Breast epithelium (tissue), 4 donors: ENCODE measurements at regions not wholly inside any gene's neighbourhood (a gene's known extent, or its start where the extent isn't known, plus 50 kb on each side); places are given as distances from the start of the nearest gene placed in this dataset.

Experiments used
- DNase-seq, 2 donors: peaks; one replicate each; pipeline ENCODE4 v3.0.0-alpha.2; 2019; ENCODE audit warnings: low spot score in 2 of 2
- H3K27ac ChIP-seq, 2 donors: fragments of 200-600 bp; sonication (generic) in 1 of 2; one replicate each; pipeline ENCODE4 v1.5.1; 2016 to 2019; ENCODE audit warnings: mild to moderate bottlenecking in 1 of 2
- H3K27me3 ChIP-seq, 2 donors: fragments of 200-600 bp; sonication (generic) in 1 of 2; one replicate each; pipeline versions ENCODE4 v1.5.1 to v1.6.0; 2017 to 2019; ENCODE audit warnings: control low read depth in 1 of 2, mild to moderate bottlenecking in 1 of 2
- H3K36me3 ChIP-seq: fragments of 200-600 bp; one replicate; pipeline ENCODE4 v1.5.1; 2019
- H3K4me1 ChIP-seq, 2 donors: fragments of 200-600 bp; sonication (generic); one replicate each; pipeline ENCODE4 v1.5.1; 2016 to 2019; ENCODE audit warnings: control low read depth in 1 of 2
- H3K4me3 ChIP-seq, 3 donors: fragments of 200-600 bp; sonication (generic); 1 replicate in 2 of 3; 2 replicates in 1 of 3; pipeline ENCODE4 v1.5.1; 2016 to 2019; ENCODE audit warnings: mild to moderate bottlenecking in 3 of 3, moderate library complexity in 2 of 3
- H3K9me3 ChIP-seq, 2 donors: fragments of 200-600 bp; sonication (generic) in 1 of 2; one replicate each; pipeline ENCODE4 v1.5.1; 2016 to 2019; ENCODE audit warnings: control low read depth in 1 of 2
- POLR2A ChIP-seq: fragments of 450-650 bp; IDR thresholded peaks from one replicate; pipeline ENCODE4 v1.6.1; 2016; ENCODE audit warnings: antibody characterized with exemption, mild to moderate bottlenecking, moderate library complexity
- POLR2AphosphoS5 ChIP-seq, 3 donors: sonication (generic); formaldehyde crosslinking; IDR thresholded peaks; one replicate each; pipeline ENCODE4 v1.6.1; 2017; ENCODE audit warnings: antibody characterized with exemption in 3 of 3
- intact Hi-C: fragments of 100-400 bp; cut with DNase I; formaldehyde crosslinking; loops from one replicate; pipeline ENCODE4 v1.15.1; 2023; ENCODE audit warnings: low total_unique reads
- TF ChIP-seq, protein P1 (sequence below), 3 donors: fragments of 450-650 bp; IDR thresholded peaks; one replicate each; pipeline ENCODE4 v1.5.1; 2016 to 2017; ENCODE audit warnings: antibody characterized with exemption in 3 of 3, mild to moderate bottlenecking in 3 of 3, moderate library complexity in 3 of 3

DNA sequence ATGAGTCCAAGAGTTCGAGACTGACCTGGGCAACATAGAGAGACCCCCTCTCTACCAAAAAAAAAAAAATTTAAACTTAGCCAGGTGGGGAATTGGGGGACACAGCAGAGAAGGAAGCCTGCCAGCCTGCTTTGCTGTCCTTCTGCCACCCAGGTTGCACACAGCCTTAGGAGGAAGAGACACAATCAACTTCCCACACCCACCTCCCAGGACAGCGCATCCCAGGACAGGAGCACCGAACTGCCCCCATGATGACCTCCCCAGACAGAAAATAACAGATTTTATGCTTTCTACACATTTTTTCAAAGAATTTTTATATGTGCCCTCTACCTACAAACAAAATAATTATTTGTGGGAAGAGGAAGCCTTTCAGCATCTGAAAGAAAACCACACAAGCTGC is 126.0 kb upstream of the ZNF507 start:
- TF ChIP-seq, protein P1, sequence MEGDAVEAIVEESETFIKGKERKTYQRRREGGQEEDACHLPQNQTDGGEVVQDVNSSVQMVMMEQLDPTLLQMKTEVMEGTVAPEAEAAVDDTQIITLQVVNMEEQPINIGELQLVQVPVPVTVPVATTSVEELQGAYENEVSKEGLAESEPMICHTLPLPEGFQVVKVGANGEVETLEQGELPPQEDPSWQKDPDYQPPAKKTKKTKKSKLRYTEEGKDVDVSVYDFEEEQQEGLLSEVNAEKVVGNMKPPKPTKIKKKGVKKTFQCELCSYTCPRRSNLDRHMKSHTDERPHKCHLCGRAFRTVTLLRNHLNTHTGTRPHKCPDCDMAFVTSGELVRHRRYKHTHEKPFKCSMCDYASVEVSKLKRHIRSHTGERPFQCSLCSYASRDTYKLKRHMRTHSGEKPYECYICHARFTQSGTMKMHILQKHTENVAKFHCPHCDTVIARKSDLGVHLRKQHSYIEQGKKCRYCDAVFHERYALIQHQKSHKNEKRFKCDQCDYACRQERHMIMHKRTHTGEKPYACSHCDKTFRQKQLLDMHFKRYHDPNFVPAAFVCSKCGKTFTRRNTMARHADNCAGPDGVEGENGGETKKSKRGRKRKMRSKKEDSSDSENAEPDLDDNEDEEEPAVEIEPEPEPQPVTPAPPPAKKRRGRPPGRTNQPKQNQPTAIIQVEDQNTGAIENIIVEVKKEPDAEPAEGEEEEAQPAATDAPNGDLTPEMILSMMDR (IDR thresholded peaks at IDR 0.05) = no peak
- TF ChIP-seq POLR2A = no peak
- Histone ChIP-seq H3K36me3 (no peaks in the 10 kb centered on the region), H3K27me3 (peaks cover 0 to 5% of the 10 kb centered on the region in 2 donors), H3K4me3 (no peak overlapping the region), H3K9me3 (no peaks in the 10 kb centered on the region), H3K4me1 (no peaks in the 10 kb centered on the region), H3K27ac (no peak overlapping the region)
- DNase-seq = no peak
- intact Hi-C loops = no loop called here

- Histone ChIP-seq H3K9me3 (no peaks in the 10 kb centered on the region), H3K4me3 (no peak overlapping the region), H3K27ac (no peak overlapping the region), H3K4me1 (no peaks in the 10 kb centered on the region), H3K36me3 (no peaks in the 10 kb centered on the region), H3K27me3 (peaks cover 0 to 9% of the 10 kb centered on the region in 2 donors)
- intact Hi-C loops = no loop called here
- DNase-seq = no peak
- TF ChIP-seq POLR2AphosphoS5 (IDR thresholded peaks at IDR 0.05) (no peak), POLR2A (no peak)
- TF ChIP-seq, protein P1 (IDR thresholded peaks at IDR 0.05) = no peak
These were observed 125.4 kb upstream of the ZNF507 start for GRCh38 chr19:32219881-32220472.

GRCh38 chr19:32220951-32221350 is 124.5 kb upstream of the ZNF507 start:
- peaks cover 0 to 17% of the 10 kb centered on the region in 2 donors for H3K27me3 ChIP-seq
- H3K4me3 ChIP-seq = no peak overlapping the region
- no peaks in the 10 kb centered on the region for H3K9me3 ChIP-seq
- intact Hi-C loops = no loop called here
- no peaks in the 10 kb centered on the region for H3K4me1 ChIP-seq
- no peak for DNase-seq
- no peaks in the 10 kb centered on the region for H3K36me3 ChIP-seq
- TF ChIP-seq POLR2AphosphoS5 (IDR thresholded peaks at IDR 0.05) = no peak
- no peak for TF ChIP-seq POLR2A
- TF ChIP-seq, protein P1 (IDR thresholded peaks at IDR 0.05) = no peak
- H3K27ac ChIP-seq = no peak overlapping the region

DNA sequence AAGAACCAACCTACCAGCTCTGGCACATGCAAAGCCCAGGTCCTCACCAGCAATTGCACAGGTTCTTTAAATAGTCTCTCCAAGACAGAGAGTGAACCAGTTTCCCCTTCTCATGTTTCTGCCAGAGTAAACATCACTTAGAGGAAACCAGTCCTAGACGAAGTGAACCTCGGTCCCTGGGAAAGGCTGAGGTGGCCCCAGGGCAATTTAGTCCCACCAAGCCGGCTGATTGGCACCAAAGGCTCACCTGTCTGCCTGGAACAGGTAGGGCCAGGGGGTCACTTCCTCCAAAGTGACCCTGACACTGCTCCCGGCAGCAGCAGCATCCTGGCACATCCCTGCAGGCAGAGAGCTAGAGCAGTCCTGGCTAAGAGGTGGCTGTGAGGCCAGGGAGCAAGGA is 122.9 kb upstream of the ZNF507 start:
- intact Hi-C loops = no loop called here
- TF ChIP-seq, protein P1 (IDR thresholded peaks at IDR 0.05) = no peak
- TF ChIP-seq POLR2A = no peak
- no peak for TF ChIP-seq POLR2AphosphoS5 (IDR thresholded peaks at IDR 0.05)
- Histone ChIP-seq H3K9me3 (no peaks in the 10 kb centered on the region), H3K27me3 (peaks cover 0 to 17% of the 10 kb centered on the region in 2 donors), H3K4me1 (no peaks in the 10 kb centered on the region), H3K36me3 (no peaks in the 10 kb centered on the region), H3K4me3 (no peak overlapping the region), H3K27ac (no peak overlapping the region)
- no peak for DNase-seq

DNA sequence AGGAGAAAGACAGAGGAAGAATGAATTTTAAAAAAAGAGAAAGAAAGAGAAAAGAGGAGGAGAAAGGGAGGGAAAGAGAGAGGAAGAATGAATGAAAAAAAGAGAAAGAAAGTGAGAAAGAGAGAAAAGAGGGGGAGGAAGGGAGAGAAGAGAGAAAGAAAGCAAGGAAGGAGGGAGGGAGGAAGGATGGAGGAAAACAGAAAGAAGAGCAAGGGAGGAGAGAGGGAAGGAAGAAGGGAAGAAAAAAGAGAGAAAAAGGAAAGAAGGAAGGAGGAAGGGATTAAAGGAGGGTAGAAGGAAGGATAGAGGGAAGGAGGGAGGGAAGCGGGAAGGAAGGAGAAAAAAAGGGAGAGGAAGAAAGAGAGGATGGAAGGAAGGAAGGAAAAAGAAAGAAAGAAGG is 122.3 kb upstream of the ZNF507 start:
- no peak overlapping the region for H3K4me3 ChIP-seq
- intact Hi-C loops = no loop called here
- H3K27me3 ChIP-seq = peaks cover 0 to 17% of the 10 kb centered on the region in 2 donors
- no peaks in the 10 kb centered on the region for H3K9me3 ChIP-seq
- no peak overlapping the region for H3K27ac ChIP-seq
- H3K4me1 ChIP-seq = no peaks in the 10 kb centered on the region
- no peaks in the 10 kb centered on the region for H3K36me3 ChIP-seq
- TF ChIP-seq POLR2A = no peak
- TF ChIP-seq, protein P1 (IDR thresholded peaks at IDR 0.05) = no peak
- no peak for DNase-seq
